ENCODE measurements at regions not wholly inside any gene's neighbourhood (a gene's known extent, or its start where the extent isn't known, plus 50 kb on each side); places are given as distances from the start of the nearest gene placed in this dataset.

GRCh38 chr18:27746241-27746640 is 430.7 kb downstream of the CDH2 start:
- Histone ChIP-seq H3K9me3 (no peaks in the 10 kb centered on the region), H3K4me3 (no peak overlapping the region), H3K4me1 (ENCODE audit: low read depth) (no peaks in the 10 kb centered on the region), H3K36me3 (ENCODE audit: low read depth) (no peaks in the 10 kb centered on the region)
- DNase-seq (no peak), ATAC-seq (no peak)
- TF ChIP-seq CTCF (IDR thresholded peaks at IDR 0.05): no peak
- intact Hi-C loops (cut with DNase I, micrococcal nuclease): no loop called here

- TF ChIP-seq CTCF (IDR thresholded peaks at IDR 0.05): no peak
- intact Hi-C loops (cut with DNase I, micrococcal nuclease): no loop called here
- H3K4me3 ChIP-seq: no peak overlapping the region
- ATAC-seq: no peak
- H3K4me1 ChIP-seq (ENCODE audit: low read depth): no peaks in the 10 kb centered on the region
- DNase-seq: no peak
- no peaks in the 10 kb centered on the region for H3K36me3 ChIP-seq (ENCODE audit: low read depth)
- no peaks in the 10 kb centered on the region for H3K9me3 ChIP-seq
Measured at GRCh38 chr18:27735117-27735516, 441.8 kb downstream of the CDH2 start.

GRCh38 chr18:27731211-27731610 is 445.7 kb downstream of the CDH2 start:
- no peak for TF ChIP-seq CTCF (IDR thresholded peaks at IDR 0.05)
- DNase-seq (no peak), ATAC-seq (no peak)
- H3K36me3 ChIP-seq (ENCODE audit: low read depth): no peaks in the 10 kb centered on the region
- no peak overlapping the region for H3K4me3 ChIP-seq
- no peaks in the 10 kb centered on the region for H3K4me1 ChIP-seq (ENCODE audit: low read depth)
- intact Hi-C loops (cut with DNase I, micrococcal nuclease): no loop called here
- H3K9me3 ChIP-seq: peaks cover 11% of the 10 kb centered on the region

GRCh38 chr18:27728659-27729058 is 448.3 kb downstream of the CDH2 start:
- no peak for TF ChIP-seq CTCF (IDR thresholded peaks at IDR 0.05)
- H3K36me3 ChIP-seq (ENCODE audit: low read depth): no peaks in the 10 kb centered on the region
- ATAC-seq: no peak
- intact Hi-C loops (cut with DNase I, micrococcal nuclease): no loop called here
- peaks cover 11% of the 10 kb centered on the region for H3K9me3 ChIP-seq
- no peak overlapping the region for H3K4me3 ChIP-seq
- H3K4me1 ChIP-seq (ENCODE audit: low read depth): no peaks in the 10 kb centered on the region
- DNase-seq: no peak

- no peaks in the 10 kb centered on the region for H3K4me1 ChIP-seq (ENCODE audit: low read depth)
- no peak for ATAC-seq
- H3K36me3 ChIP-seq (ENCODE audit: low read depth): no peaks in the 10 kb centered on the region
- intact Hi-C loops (cut with DNase I, micrococcal nuclease): no loop called here
- peaks cover 10% of the 10 kb centered on the region for H3K9me3 ChIP-seq
- TF ChIP-seq CTCF (IDR thresholded peaks at IDR 0.05): no peak
- no peak for DNase-seq
- H3K4me3 ChIP-seq: no peak overlapping the region
Measured at GRCh38 chr18:27724362-27724761, 452.6 kb downstream of the CDH2 start.

- DNase-seq (no peak), ATAC-seq (no peak)
- H3K9me3 ChIP-seq: no peaks in the 10 kb centered on the region
- H3K4me3 ChIP-seq: no peak overlapping the region
- intact Hi-C loops (cut with DNase I, micrococcal nuclease): no loop called here
- no peaks in the 10 kb centered on the region for H3K36me3 ChIP-seq (ENCODE audit: low read depth)
- no peaks in the 10 kb centered on the region for H3K4me1 ChIP-seq (ENCODE audit: low read depth)
- no peak for TF ChIP-seq CTCF (IDR thresholded peaks at IDR 0.05)
Measured at GRCh38 chr18:27723168-27723567, 453.8 kb downstream of the CDH2 start.
